H7 (cell line): ENCODE measurements at regions not wholly inside any gene's neighbourhood (a gene's known extent, or its start where the extent isn't known, plus 50 kb on each side); places are given as distances from the start of the nearest gene placed in this dataset.
A peak's percentile ranks its signal among the peaks of the same experiment; 100 is the strongest.
"Not testable (repeated sequence)": the region's sequence is repeated elsewhere in the genome, so short reads cannot be mapped to it uniquely, and the experiment has no call there.

Experiments
- DNase-seq: peaks from one replicate; pipeline ENCODE4 v3.0.0; 2012
- H3K27me3 ChIP-seq: 2 replicates; pipeline ENCODE4 v1.6.0; 2011; ENCODE audit warnings: mild to moderate bottlenecking, low read length; ENCODE audit not compliant: control insufficient read depth, insufficient read depth
- H3K36me3 ChIP-seq: replicated peaks from 2 replicates; pipeline ENCODE4 v1.5.1; 2011; ENCODE audit warnings: low read length; ENCODE audit not compliant: control insufficient read depth, insufficient read depth
- H3K4me3 ChIP-seq: 2 replicates; pipeline ENCODE4 v1.5.1; 2011; ENCODE audit warnings: low read depth, mild to moderate bottlenecking, control low read depth, low read length, moderate library complexity; ENCODE audit not compliant: insufficient read depth

DNA sequence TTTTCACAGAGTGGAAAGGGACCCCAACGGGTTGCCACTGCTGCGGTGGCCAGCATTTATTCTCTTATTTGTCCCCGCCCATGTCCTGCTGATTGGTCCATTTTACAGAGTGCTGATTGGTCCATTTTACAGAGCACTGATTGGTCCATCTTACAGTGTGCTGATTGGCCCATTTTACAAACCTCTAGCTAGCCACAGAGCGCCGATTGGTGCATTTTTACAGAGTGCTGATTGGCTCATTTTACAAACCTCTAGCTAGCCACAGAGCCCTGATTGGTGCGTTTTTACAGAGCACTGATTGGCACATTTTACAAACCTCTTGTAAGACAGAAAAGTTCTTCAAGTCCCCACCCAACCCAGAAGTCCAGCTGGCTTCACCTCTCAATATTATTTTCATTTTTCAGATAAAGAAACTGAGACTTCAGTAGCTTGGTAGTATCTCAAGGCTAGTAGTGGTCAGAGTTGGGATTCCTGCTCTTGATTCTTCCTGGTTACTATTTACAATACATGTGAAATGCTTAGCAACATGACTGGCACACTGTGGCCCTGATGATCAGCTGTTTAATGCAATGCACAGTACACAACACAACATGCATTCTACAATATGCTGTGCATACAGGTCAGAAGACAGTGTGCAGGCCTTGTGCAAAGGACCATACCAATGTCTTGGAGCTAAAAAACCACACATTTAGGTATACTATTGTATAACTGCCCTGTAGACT, 63.6 kb upstream of the BOD1 start:
- no peak for DNase-seq
- H3K36me3 ChIP-seq, result no peaks in the 10 kb centered on the region; the same call in 1 of the 2 replicates
- no peaks in the 10 kb centered on the region for H3K27me3 ChIP-seq
- no peak overlapping the region for H3K4me3 ChIP-seq

DNA sequence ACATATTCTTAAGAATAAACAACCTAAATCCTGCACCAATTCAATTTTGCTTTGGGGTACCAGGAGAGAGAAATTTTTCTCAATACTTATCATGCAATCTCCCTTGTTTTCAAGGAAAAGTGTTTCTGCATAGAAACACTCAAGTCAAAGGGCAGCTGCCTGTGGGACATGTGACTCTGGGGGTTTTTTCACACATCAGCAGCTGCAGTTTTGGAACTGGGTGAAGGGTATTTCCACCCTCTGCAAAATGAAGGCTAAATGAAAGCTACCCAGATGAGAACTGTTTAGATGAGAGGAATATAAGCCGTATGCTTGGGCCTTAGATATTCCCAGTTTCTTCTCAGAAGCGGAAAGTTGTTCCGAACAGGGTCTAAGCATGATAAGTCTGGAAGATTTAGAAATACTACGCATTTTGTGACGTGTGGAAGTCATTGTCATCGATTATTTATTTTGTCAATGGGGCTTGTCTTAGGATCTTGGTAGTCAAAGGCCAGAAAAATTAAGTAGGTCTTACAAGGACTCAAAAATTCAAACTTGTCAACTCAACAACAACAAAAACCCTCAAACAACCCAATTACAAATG, 64.3 kb upstream of the BOD1 start:
- DNase-seq, result no peak
- Histone ChIP-seq H3K36me3 (no peaks in the 10 kb centered on the region; the same call in 1 of the 2 replicates), H3K4me3 (no peak overlapping the region), H3K27me3 (no peaks in the 10 kb centered on the region)

DNA sequence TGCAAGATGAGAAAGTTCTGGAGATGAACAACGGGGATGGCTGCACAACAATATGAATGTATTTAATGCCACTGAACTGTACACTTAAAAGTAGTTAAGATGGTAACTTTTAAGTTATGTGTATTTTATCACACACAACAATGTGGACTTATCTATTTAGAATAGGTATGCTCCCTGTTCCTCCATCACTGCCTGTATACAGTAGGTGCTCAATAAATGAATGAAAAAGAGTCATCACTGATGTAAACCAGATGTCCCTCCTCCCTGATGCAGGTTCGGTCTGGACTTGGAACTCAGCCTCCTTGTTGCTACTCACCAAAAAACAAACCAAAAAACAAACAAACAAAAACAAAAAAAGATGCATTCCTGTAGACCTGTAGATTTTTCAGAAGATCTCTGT, 65.9 kb upstream of the BOD1 start:
- no peak for DNase-seq
- no peaks in the 10 kb centered on the region for H3K27me3 ChIP-seq
- no peaks in the 10 kb centered on the region for H3K36me3 ChIP-seq
- no peak overlapping the region for H3K4me3 ChIP-seq

DNA sequence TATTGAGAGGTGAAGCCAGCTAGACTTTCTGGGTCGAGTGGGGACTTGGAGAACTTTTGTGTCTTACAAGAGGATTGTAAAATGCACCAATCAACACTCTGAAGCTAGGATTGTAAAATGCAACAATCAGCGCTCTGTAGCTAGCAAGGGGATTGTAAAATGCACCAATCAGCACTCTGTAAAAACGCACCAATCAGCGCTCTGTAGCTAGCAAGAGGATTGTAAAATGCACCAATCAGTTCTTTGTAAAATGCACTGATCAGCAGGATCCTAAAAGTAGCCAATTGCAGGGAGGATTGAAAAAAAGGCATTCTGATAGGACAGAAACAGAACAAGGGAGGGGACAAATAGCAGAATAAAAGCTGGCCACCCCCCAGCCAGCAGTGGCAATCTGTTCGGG, 68.1 kb upstream of the BOD1 start:
- H3K27me3 ChIP-seq, H3K4me3 ChIP-seq, H3K36me3 ChIP-seq, DNase-seq: not testable (repeated sequence)

DNA sequence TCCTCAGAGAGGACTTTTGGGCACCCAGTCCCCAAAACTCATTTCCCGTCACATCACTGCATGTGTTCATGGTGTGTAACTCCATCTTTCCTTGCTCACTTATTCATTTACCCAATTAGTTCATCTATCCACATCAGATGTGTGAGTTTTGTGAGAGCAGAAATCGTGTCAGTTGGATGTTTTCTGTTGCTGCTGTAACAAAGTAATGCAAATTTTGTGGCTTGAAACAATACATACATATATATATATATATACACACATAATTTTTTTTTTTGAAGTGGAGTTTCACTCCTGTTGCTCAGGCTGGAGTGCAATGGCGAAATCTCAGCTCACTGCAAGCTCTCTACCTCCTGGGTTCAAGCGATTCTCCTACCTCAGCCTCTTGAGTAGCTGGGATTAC, 70.5 kb upstream of the BOD1 start:
- Histone ChIP-seq H3K27me3 (no peaks in the 10 kb centered on the region), H3K4me3 (no peak overlapping the region), H3K36me3 (no peaks in the 10 kb centered on the region)
- DNase-seq, result no peak

DNA sequence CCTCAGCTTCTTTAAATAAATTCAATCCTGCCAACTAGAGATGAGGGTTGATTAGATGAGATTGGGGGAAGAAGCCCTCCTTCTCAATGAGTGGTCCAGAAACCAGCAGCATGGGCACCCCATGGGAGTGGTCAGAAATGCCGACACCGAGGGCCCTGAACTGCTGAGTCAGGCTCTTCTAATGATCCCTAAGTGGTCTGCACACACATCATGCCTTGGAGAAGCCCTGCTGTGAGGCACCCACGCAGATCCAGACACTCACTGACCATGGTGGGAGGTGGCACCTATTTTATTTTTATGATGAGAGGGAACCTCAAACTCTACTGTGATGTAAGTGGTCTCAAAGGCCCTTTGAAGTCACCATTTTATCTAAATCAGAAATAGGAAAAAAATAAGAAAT, 72.3 kb upstream of the BOD1 start:
- no peak overlapping the region for H3K4me3 ChIP-seq
- DNase-seq, result no peak
- H3K36me3 ChIP-seq, result no peaks in the 10 kb centered on the region
- H3K27me3 ChIP-seq, result no peaks in the 10 kb centered on the region

DNA sequence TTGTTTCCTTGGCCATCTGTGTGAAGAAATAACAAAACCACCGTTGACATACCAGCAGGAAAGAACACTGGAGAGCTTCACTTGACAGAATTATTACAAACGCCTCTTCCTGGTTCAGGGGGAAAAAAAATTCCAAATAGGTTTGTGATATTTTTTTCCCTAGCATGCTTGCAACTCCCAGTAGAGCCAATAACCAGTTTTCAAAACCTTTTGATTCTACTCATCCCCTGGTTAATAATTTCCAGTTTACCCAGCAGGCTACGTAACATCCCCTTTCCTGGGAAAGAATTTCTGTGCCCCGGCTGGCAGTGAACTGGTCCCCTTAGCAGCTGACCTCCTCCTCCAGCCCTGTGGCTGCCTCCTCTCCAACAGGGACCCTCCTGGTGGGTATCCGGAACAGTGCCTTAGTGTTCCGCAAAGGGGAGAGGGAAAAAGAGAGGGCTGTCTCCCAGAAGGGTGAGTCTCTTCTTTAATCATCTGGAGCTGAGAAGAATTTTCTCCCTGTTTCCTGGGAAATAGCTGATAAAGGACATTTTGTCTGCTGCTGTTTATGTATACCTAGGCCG, 72.8 kb upstream of the BOD1 start:
- H3K27me3 ChIP-seq, result no peaks in the 10 kb centered on the region
- DNase-seq, result no peak
- no peaks in the 10 kb centered on the region for H3K36me3 ChIP-seq
- H3K4me3 ChIP-seq, result no peak overlapping the region

DNA sequence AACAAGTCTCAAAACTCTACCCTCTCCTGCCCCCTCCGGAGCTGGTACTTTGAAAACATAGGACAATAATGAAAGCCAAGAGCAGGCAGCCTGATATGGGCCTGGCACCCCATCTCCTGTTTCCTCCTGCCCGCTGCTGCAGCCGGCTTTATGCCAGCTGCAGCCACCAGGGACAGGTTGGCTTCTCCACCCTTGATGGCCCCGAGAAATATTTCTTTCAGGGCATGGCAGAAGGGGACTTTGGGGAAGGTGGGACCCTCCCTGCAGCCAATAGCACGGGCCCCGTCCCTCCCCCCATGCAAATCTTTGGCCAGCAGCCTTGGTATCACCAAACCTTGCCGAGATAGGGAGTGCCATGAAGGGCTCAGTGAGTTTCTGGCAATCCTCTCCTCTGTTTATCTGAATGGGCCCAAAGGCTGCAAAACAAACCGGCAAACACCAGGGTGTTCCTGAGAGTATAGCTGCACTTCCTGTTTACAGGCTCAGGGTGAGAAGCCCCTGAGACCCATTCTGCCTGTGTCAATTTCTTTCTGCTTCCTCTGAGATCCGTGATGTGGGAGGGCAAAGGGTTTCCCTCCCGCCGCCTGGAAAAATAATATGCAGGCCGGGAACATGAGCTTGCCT, 73.4 kb upstream of the BOD1 start:
- DNase-seq, result no peak
- Histone ChIP-seq H3K4me3 (no peak overlapping the region), H3K36me3 (no peaks in the 10 kb centered on the region), H3K27me3 (no peaks in the 10 kb centered on the region)

DNA sequence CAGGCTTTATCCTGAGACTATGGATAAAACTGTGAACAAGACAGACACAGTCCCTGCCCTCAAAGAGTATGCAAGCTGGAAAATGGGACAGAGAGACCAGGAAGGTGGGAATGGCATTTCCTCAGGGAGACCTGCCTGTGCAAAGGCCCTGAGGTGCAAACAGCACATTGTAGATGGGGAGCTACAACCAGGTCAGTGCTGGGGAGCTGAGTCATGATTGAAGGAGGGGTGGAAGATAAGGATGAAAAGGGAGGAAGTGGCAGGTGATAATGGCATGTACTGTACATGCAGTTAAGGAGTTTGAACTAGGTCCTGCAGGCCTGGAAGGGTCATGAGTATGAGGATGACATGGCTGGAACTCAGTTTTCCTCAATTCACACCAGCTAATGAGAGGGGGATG, 75.5 kb upstream of the BOD1 start:
- Histone ChIP-seq H3K27me3 (no peaks in the 10 kb centered on the region), H3K36me3 (no peaks in the 10 kb centered on the region), H3K4me3 (no peak overlapping the region)
- DNase-seq, result no peak

DNA sequence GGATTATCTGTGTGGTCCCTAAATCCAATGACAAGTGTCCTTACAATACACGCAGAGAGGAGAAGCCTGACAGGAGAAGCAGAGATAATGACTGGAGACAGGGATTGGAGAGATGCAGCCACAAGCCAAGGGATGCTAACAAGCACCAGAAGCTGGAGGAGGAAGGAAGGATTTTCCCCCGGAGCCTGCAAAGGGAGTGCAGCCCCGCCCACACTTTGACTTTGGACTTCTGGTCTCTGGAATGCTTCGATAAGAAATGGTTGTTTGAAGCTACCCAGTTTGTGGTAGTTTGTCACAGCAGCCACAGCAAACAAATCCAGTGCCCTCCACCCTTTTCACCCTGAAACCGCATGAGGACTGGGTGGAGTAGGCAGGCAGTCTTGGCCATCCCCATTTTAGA, 77.2 kb upstream of the BOD1 start:
- H3K36me3 ChIP-seq, result no peaks in the 10 kb centered on the region
- no peaks in the 10 kb centered on the region for H3K27me3 ChIP-seq
- H3K4me3 ChIP-seq, result no peak overlapping the region
- DNase-seq, result no peak

DNA sequence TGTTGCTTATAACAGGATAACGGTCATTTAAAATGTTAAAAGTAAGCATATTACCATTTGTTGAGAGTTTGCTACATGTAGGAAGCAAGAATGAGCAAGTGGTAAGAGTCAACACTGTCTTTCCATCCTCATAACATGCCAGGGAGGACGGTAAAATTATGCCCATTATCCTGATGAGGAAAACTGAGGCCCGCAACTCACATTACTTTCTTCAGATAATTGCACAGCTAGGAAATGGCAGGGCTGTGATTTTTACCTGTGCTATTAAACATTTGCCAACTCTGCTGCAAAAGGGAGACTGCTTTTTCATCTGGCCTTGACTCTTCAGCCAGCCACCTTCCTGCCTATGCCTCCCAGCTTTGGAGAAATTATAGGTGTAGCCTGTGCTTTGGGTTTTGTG, 79.8 kb upstream of the BOD1 start:
- Histone ChIP-seq H3K4me3 (no peak overlapping the region), H3K27me3 (no peaks in the 10 kb centered on the region), H3K36me3 (no peaks in the 10 kb centered on the region)
- no peak for DNase-seq

DNA sequence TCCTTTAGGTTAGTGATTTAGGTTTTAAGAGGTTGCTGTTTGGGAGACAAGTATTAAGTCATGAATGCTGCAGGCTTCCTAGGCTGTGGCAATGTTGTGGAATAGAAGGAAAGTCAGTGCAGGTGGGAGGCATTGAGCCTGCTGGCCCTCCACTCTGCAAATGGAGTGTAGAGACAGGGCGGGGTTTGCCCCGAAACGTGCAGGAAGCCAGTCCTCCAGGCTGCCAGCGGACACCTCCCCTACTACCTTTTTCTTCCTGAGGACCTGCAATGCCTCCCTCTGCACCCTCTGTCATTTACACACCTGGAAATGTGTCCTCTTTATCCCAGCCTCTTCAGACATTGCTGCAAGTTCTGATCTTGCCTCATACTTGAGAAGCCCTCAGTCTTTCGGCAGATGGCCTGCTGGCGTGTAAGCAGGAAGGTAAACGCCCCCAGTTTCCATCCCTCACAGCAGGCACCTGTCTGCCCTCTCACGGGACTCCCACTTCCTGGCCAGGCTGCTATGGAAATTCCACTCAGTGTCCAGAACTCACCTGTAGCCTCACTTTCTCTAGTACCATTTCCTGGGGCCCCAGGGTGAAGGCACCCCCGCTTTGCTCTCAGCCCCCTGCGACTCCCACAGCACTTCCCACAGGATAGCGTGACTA, 81.6 kb upstream of the BOD1 start:
- Histone ChIP-seq H3K4me3 (no peak overlapping the region), H3K27me3 (no peaks in the 10 kb centered on the region), H3K36me3 (no peaks in the 10 kb centered on the region)
- peak; percentile 62 for DNase-seq

DNA sequence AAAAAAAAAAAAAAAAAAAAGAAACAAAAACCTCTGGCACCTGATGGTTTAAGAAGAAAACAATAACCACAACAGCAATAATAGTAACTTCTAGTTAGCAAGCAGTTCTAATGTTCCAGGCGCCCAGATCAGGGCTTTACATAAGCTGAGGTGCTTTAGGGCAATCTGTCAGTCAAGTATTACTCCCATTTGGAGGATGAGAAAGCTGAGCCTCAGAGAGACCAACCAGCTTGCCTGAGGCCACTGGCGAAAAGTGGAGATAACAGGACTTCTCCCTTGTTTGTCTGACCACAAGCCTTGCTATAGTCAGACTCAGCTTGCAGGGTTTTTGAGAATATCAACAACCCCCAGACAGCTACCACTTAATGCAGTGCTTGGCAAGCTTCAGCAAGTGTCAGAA, 83.5 kb upstream of the BOD1 start:
- H3K27me3 ChIP-seq, result no peaks in the 10 kb centered on the region
- no peaks in the 10 kb centered on the region for H3K36me3 ChIP-seq
- no peak for DNase-seq
- no peak overlapping the region for H3K4me3 ChIP-seq

DNA sequence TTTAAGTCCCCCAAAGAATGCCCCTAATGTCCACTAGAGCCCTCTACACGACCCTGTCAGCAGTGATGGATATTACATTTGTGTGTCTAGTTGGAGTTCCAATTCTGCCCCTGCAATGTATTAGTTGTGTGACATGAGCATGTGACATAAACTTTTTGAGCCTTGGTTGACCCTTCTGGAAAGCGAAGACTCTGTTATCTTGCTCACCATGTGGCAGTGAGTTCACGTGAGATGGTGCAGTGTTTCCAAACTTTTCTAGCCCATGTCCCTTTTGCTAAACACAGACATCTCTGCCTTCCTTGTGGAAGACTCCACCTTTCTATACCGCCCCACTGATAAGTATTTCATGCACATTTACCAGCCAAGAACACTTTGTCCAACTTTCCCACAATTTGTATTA, 87.0 kb upstream of the BOD1 start:
- no peaks in the 10 kb centered on the region for H3K27me3 ChIP-seq
- no peaks in the 10 kb centered on the region for H3K36me3 ChIP-seq
- DNase-seq, result no peak
- H3K4me3 ChIP-seq, result no peak overlapping the region
